ENCODE measurements at regions not wholly inside any gene's neighbourhood (a gene's known extent, or its start where the extent isn't known, plus 50 kb on each side); places are given as distances from the start of the nearest gene placed in this dataset.

DNA sequence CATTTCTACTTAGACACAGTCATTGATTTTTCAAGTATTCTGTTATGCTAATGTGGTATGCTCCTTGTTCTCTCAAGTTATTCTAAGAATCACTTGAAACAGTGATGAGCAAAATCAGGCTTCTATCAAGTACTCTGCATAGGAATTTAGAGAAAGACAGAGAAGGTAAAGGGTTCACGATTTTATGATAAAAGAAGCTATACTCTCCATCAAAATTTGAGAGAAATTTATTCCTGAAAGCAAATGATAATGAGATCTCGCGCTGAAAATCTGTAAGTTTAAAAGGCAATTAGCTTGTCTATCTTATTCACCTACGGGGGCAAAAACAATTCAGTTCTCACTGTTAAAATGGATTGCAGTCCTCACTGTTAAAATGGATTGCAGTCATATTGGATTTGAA is 1404.3 kb upstream of the FLRT2 start (continued):
- TF ChIP-seq, protein P1, sequence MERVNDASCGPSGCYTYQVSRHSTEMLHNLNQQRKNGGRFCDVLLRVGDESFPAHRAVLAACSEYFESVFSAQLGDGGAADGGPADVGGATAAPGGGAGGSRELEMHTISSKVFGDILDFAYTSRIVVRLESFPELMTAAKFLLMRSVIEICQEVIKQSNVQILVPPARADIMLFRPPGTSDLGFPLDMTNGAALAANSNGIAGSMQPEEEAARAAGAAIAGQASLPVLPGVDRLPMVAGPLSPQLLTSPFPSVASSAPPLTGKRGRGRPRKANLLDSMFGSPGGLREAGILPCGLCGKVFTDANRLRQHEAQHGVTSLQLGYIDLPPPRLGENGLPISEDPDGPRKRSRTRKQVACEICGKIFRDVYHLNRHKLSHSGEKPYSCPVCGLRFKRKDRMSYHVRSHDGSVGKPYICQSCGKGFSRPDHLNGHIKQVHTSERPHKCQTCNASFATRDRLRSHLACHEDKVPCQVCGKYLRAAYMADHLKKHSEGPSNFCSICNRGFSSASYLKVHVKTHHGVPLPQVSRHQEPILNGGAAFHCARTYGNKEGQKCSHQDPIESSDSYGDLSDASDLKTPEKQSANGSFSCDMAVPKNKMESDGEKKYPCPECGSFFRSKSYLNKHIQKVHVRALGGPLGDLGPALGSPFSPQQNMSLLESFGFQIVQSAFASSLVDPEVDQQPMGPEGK (tag by site-specific recombination; IDR thresholded peaks at IDR 0.05): no peak
- TF ChIP-seq ZNF76 (tag by site-specific recombination; IDR thresholded peaks at IDR 0.05; ENCODE audit: borderline replicate concordance, low read depth) (no peak), ZNF514 (tag by site-specific recombination; IDR thresholded peaks at IDR 0.05) (no peak), ZNF596 (tag by site-specific recombination; IDR thresholded peaks at IDR 0.05) (no peak), ZNF16 (tag by site-specific recombination; IDR thresholded peaks at IDR 0.05; ENCODE audit: low read depth) (no peak)
- TF ChIP-seq, protein P2, sequence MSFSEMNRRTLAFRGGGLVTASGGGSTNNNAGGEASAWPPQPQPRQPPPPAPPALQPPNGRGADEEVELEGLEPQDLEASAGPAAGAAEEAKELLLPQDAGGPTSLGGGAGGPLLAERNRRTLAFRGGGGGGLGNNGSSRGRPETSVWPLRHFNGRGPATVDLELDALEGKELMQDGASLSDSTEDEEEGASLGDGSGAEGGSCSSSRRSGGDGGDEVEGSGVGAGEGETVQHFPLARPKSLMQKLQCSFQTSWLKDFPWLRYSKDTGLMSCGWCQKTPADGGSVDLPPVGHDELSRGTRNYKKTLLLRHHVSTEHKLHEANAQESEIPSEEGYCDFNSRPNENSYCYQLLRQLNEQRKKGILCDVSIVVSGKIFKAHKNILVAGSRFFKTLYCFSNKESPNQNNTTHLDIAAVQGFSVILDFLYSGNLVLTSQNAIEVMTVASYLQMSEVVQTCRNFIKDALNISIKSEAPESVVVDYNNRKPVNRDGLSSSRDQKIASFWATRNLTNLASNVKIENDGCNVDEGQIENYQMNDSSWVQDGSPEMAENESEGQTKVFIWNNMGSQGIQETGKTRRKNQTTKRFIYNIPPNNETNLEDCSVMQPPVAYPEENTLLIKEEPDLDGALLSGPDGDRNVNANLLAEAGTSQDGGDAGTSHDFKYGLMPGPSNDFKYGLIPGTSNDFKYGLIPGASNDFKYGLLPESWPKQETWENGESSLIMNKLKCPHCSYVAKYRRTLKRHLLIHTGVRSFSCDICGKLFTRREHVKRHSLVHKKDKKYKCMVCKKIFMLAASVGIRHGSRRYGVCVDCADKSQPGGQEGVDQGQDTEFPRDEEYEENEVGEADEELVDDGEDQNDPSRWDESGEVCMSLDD (tag by site-specific recombination; IDR thresholded peaks at IDR 0.05): no peak
- TF ChIP-seq, protein P3, sequence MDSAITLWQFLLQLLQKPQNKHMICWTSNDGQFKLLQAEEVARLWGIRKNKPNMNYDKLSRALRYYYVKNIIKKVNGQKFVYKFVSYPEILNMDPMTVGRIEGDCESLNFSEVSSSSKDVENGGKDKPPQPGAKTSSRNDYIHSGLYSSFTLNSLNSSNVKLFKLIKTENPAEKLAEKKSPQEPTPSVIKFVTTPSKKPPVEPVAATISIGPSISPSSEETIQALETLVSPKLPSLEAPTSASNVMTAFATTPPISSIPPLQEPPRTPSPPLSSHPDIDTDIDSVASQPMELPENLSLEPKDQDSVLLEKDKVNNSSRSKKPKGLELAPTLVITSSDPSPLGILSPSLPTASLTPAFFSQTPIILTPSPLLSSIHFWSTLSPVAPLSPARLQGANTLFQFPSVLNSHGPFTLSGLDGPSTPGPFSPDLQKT (IDR thresholded peaks at IDR 0.05; ENCODE audit: borderline replicate concordance, low read depth, low read length): no peak

DNA sequence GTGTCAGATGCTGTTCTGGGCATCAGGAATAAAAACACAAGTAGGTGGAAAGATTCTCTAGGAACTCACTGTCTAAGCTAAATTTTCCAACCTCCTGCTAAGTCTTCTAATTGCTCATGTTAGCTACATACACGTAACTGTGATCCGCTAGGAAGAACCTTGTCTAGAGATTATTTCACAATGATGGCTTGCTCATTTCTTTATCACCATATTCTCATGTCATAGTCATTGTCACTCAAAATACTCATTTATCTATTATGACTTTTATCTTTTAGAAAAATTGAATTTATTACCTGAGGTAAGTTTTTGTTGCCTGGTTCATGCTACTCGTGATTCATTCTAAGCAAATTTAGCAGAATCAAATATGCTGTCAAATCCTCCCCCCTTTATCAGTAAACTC is 1402.4 kb upstream of the FLRT2 start:
- TF ChIP-seq ZNF132 (tag by site-specific recombination; IDR thresholded peaks at IDR 0.05; ENCODE audit: borderline replicate concordance): no peak
- no peak for TF ChIP-seq ZNF707 (tag by site-specific recombination; IDR thresholded peaks at IDR 0.05)
- TF ChIP-seq ZNF629 (tag by site-specific recombination; IDR thresholded peaks at IDR 0.05): no peak
- no peak for TF ChIP-seq ZNF391 (tag by site-specific recombination; IDR thresholded peaks at IDR 0.05; ENCODE audit: borderline replicate concordance, low read depth)
- TF ChIP-seq FEZF1 (tag by site-specific recombination; IDR thresholded peaks at IDR 0.05): no peak
- TF ChIP-seq ZNF521 (tag by site-specific recombination; IDR thresholded peaks at IDR 0.05): no peak
- TF ChIP-seq ZNF529 (tag by site-specific recombination; IDR thresholded peaks at IDR 0.05; ENCODE audit: insufficient replicate concordance): no peak
- no peak for TF ChIP-seq TCF7L2 (IDR thresholded peaks at IDR 0.05; ENCODE audit: borderline replicate concordance, low read depth, low read length)
- no peak for TF ChIP-seq ZBTB1 (tag by site-specific recombination; IDR thresholded peaks at IDR 0.05)
- no peak for TF ChIP-seq ZNF664 (tag by site-specific recombination; IDR thresholded peaks at IDR 0.05)
- TF ChIP-seq GLIS2 (tag by site-specific recombination; IDR thresholded peaks at IDR 0.05): no peak
- TF ChIP-seq, protein P2 (tag by site-specific recombination; IDR thresholded peaks at IDR 0.05): no peak
- TF ChIP-seq, protein P4, sequence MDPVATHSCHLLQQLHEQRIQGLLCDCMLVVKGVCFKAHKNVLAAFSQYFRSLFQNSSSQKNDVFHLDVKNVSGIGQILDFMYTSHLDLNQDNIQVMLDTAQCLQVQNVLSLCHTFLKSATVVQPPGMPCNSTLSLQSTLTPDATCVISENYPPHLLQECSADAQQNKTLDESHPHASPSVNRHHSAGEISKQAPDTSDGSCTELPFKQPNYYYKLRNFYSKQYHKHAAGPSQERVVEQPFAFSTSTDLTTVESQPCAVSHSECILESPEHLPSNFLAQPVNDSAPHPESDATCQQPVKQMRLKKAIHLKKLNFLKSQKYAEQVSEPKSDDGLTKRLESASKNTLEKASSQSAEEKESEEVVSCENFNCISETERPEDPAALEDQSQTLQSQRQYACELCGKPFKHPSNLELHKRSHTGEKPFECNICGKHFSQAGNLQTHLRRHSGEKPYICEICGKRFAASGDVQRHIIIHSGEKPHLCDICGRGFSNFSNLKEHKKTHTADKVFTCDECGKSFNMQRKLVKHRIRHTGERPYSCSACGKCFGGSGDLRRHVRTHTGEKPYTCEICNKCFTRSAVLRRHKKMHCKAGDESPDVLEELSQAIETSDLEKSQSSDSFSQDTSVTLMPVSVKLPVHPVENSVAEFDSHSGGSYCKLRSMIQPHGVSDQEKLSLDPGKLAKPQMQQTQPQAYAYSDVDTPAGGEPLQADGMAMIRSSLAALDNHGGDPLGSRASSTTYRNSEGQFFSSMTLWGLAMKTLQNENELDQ (tag by site-specific recombination; IDR thresholded peaks at IDR 0.05; ENCODE audit: low read depth): no peak
- TF ChIP-seq, protein P3 (IDR thresholded peaks at IDR 0.05; ENCODE audit: borderline replicate concordance, low read depth, low read length): no peak
- no peaks in the 10 kb centered on the region for H3K9me3 ChIP-seq (ENCODE audit: control insufficient read depth, insufficient read depth, low read depth, low read length)
- no peaks in the 10 kb centered on the region for H3K4me1 ChIP-seq (ENCODE audit: control insufficient read depth, insufficient read depth, low read length)
- ChIA-PET CTCF (no interaction called here), POLR2A (no interaction called here)
- H3K4me3 ChIP-seq (ENCODE audit: low read depth, low read length): no peak overlapping the region
- H3K36me3 ChIP-seq (ENCODE audit: control insufficient read depth in 2 of 2, insufficient read depth in 1 of 2, low read length in 2 of 2): no peaks in the 10 kb centered on the region
- H3K27ac ChIP-seq (ENCODE audit: extremely low read depth, low read depth, low read length): no peak overlapping the region
